ENCODE measurements at regions not wholly inside any gene's neighbourhood (a gene's known extent, or its start where the extent isn't known, plus 50 kb on each side); places are given as distances from the start of the nearest gene placed in this dataset.

- TF ChIP-seq CTCF (conservative IDR thresholded peaks at IDR 0.05) (no peak), EZH2 (IDR thresholded peaks at IDR 0.05; ENCODE audit: low read depth) (no peak)
Measured at GRCh38 chr3:34351882-34352777, 553.7 kb downstream of the PDCD6IP start.
